GM18511 (cell line): ENCODE measurements at regions not wholly inside any gene's neighbourhood (a gene's known extent, or its start where the extent isn't known, plus 50 kb on each side); places are given as distances from the start of the nearest gene placed in this dataset.

ENCODE experiments used
- ATAC-seq: cut with Tn5 transposase; IDR thresholded peaks from one replicate; pipeline ENCODE4 v1.9.1; 2021; ENCODE audit warnings: mild to moderate bottlenecking, moderate library complexity; ENCODE audit not compliant: unreplicated experiment

GRCh38 chr2:2812117-2812516 lies 481.0 kb upstream of the MYT1L start:
- no peak for ATAC-seq

- ATAC-seq: no peak
Observed at GRCh38 chr2:2810504-2810903, 479.4 kb upstream of the MYT1L start.

GRCh38 chr2:2809771-2810170 lies 478.7 kb upstream of the MYT1L start:
- no peak for ATAC-seq

GRCh38 chr2:2808551-2809058 lies 477.5 kb upstream of the MYT1L start:
- no peak for ATAC-seq

GRCh38 chr2:2806711-2807110 lies 475.6 kb upstream of the MYT1L start:
- ATAC-seq: no peak

- no peak for ATAC-seq
Observed at GRCh38 chr2:2805263-2805662, 474.2 kb upstream of the MYT1L start.

- ATAC-seq: no peak
Observed at GRCh38 chr2:2804528-2804927, 473.5 kb upstream of the MYT1L start.

GRCh38 chr2:2801458-2801857 lies 470.4 kb upstream of the MYT1L start:
- no peak for ATAC-seq

- no peak for ATAC-seq
Observed at GRCh38 chr2:2800697-2801096, 469.6 kb upstream of the MYT1L start.

GRCh38 chr2:2800001-2800400 lies 468.9 kb upstream of the MYT1L start:
- no peak for ATAC-seq

- no peak for ATAC-seq
Observed at GRCh38 chr2:2799151-2799697, 468.1 kb upstream of the MYT1L start.

GRCh38 chr2:2798337-2798736 lies 467.3 kb upstream of the MYT1L start:
- ATAC-seq: no peak

- ATAC-seq: no peak
Observed at GRCh38 chr2:2797797-2798196, 466.7 kb upstream of the MYT1L start.

GRCh38 chr2:2796207-2796606 lies 465.1 kb upstream of the MYT1L start:
- no peak for ATAC-seq

GRCh38 chr2:2795438-2796091 lies 464.5 kb upstream of the MYT1L start:
- no peak for ATAC-seq

- no peak for ATAC-seq
Observed at GRCh38 chr2:2793925-2794560, 463.0 kb upstream of the MYT1L start.

GRCh38 chr2:2793514-2793913 lies 462.4 kb upstream of the MYT1L start:
- no peak for ATAC-seq

GRCh38 chr2:2791606-2792005 lies 460.5 kb upstream of the MYT1L start:
- no peak for ATAC-seq

GRCh38 chr2:2791031-2791430 lies 460.0 kb upstream of the MYT1L start:
- no peak for ATAC-seq

- no peak for ATAC-seq
Observed at GRCh38 chr2:2788076-2788475, 457.0 kb upstream of the MYT1L start.

GRCh38 chr2:2787301-2787907 lies 456.3 kb upstream of the MYT1L start:
- no peak for ATAC-seq

- ATAC-seq: no peak
Observed at GRCh38 chr2:2782007-2782406, 450.9 kb upstream of the MYT1L start.
